ENCODE measurements at regions not wholly inside any gene's neighbourhood (a gene's known extent, or its start where the extent isn't known, plus 50 kb on each side); places are given as distances from the start of the nearest gene placed in this dataset.

GRCh38 chr12:71061451-71061850, 96.3 kb downstream of the TSPAN8 start:
- intact Hi-C loops (cut with DNase I): no loop called here
- Histone ChIP-seq H3K4me1 (no peaks in the 10 kb centered on the region), H3K9me3 (no peaks in the 10 kb centered on the region), H3K27ac (replicated peaks in 1 of 4) (no peak overlapping the region), H3K27me3 (no peaks in the 10 kb centered on the region), H3K4me3 (no peak overlapping the region), H3K36me3 (no peaks in the 10 kb centered on the region)
- TF ChIP-seq POLR2AphosphoS5 (IDR thresholded peaks at IDR 0.05) (no peak), POLR2A (IDR thresholded peaks at IDR 0.05; ENCODE audit: low read depth) (no peak), EP300 (IDR thresholded peaks at IDR 0.05) (no peak), CTCF (IDR thresholded peaks at IDR 0.05) (no peak)
- 81% methylated on average over 1 of the region's 1 CpG for WGBS
- no peak for DNase-seq (ENCODE audit: extremely low spot score)

- TF ChIP-seq POLR2AphosphoS5 (IDR thresholded peaks at IDR 0.05) (no peak), POLR2A (IDR thresholded peaks at IDR 0.05; ENCODE audit: low read depth) (no peak), EP300 (IDR thresholded peaks at IDR 0.05) (no peak), CTCF (IDR thresholded peaks at IDR 0.05) (no peak)
- 91% methylated on average over 4 of the region's 4 CpGs for WGBS
Measured at GRCh38 chr12:71060426-71060825, 97.4 kb downstream of the TSPAN8 start.

GRCh38 chr12:71057330-71057729, 100.5 kb downstream of the TSPAN8 start:
- Histone ChIP-seq H3K27ac (replicated peaks in 1 of 4) (no peak overlapping the region), H3K27me3 (no peaks in the 10 kb centered on the region), H3K4me3 (no peak overlapping the region), H3K36me3 (no peaks in the 10 kb centered on the region), H3K4me1 (no peaks in the 10 kb centered on the region), H3K9me3 (no peaks in the 10 kb centered on the region)
- WGBS: 49% methylated on average over 2 of the region's 2 CpGs
- intact Hi-C loops (cut with DNase I): no loop called here
- no peak for TF ChIP-seq EP300 (IDR thresholded peaks at IDR 0.05)
- no peak for TF ChIP-seq POLR2A (IDR thresholded peaks at IDR 0.05; ENCODE audit: low read depth)
- no peak for TF ChIP-seq POLR2AphosphoS5 (IDR thresholded peaks at IDR 0.05)
- TF ChIP-seq CTCF (IDR thresholded peaks at IDR 0.05): no peak
- DNase-seq (ENCODE audit: extremely low spot score): no peak

More at GRCh38 chr12:71060426-71060825, 97.4 kb downstream of the TSPAN8 start:
- no peaks in the 10 kb centered on the region for H3K4me1 ChIP-seq
- DNase-seq (ENCODE audit: extremely low spot score): no peak
- intact Hi-C loops (cut with DNase I): no loop called here
- H3K9me3 ChIP-seq: no peaks in the 10 kb centered on the region
- H3K27me3 ChIP-seq: no peaks in the 10 kb centered on the region
- H3K4me3 ChIP-seq: no peak overlapping the region
- no peak overlapping the region for H3K27ac ChIP-seq (replicated peaks in 1 of 4)
- H3K36me3 ChIP-seq: no peaks in the 10 kb centered on the region

DNA sequence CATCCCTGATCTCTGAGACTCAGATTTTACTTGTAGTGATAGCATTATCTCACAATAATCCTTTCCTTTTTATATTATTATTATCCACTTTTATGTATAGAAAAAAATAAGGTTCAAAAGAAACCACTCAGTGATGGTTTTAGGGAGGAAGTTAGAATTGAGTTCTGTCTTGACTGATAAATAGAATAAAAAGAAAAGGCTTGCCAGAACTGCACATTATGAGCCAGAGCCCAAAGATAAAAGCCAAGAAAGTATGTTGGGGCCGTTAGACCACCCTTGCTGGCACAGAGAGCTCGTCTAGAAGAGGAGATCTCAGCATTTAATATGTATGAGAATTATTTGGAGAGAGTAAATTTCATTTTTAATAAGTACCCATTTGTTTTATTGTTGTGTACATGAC, 103.2 kb downstream of the TSPAN8 start:
- WGBS: 49% methylated on average over 2 of the region's 2 CpGs
- intact Hi-C loops (cut with DNase I): no loop called here
- TF ChIP-seq POLR2A (IDR thresholded peaks at IDR 0.05; ENCODE audit: low read depth): no peak
- TF ChIP-seq EP300 (IDR thresholded peaks at IDR 0.05): no peak
- no peak for TF ChIP-seq CTCF (IDR thresholded peaks at IDR 0.05)
- no peak for TF ChIP-seq POLR2AphosphoS5 (IDR thresholded peaks at IDR 0.05)

GRCh38 chr12:71046215-71046614, 111.6 kb downstream of the TSPAN8 start:
- H3K4me1 ChIP-seq: no peaks in the 10 kb centered on the region
- no peaks in the 10 kb centered on the region for H3K27me3 ChIP-seq
- DNase-seq (ENCODE audit: extremely low spot score): no peak
- H3K9me3 ChIP-seq: no peaks in the 10 kb centered on the region
- intact Hi-C loops (cut with DNase I): no loop called here
- H3K27ac ChIP-seq (replicated peaks in 1 of 4): no peak overlapping the region
- no peak for TF ChIP-seq POLR2A (IDR thresholded peaks at IDR 0.05; ENCODE audit: low read depth)
- no peak for TF ChIP-seq POLR2AphosphoS5 (IDR thresholded peaks at IDR 0.05)
- no peak for TF ChIP-seq EP300 (IDR thresholded peaks at IDR 0.05)
- TF ChIP-seq CTCF (IDR thresholded peaks at IDR 0.05): no peak
- H3K4me3 ChIP-seq: no peak overlapping the region
- no peaks in the 10 kb centered on the region for H3K36me3 ChIP-seq

More for the DNA sequence above, 103.2 kb downstream of the TSPAN8 start:
- Histone ChIP-seq H3K36me3 (no peaks in the 10 kb centered on the region), H3K4me3 (no peak overlapping the region), H3K27me3 (no peaks in the 10 kb centered on the region), H3K9me3 (no peaks in the 10 kb centered on the region), H3K4me1 (no peaks in the 10 kb centered on the region), H3K27ac (replicated peaks in 1 of 4) (no peak overlapping the region)
- no peak for DNase-seq (ENCODE audit: extremely low spot score)

Data from esophagus muscularis mucosa (tissue), 4 donors.